ENCODE measurements at regions not wholly inside any gene's neighbourhood (a gene's known extent, or its start where the extent isn't known, plus 50 kb on each side); places are given as distances from the start of the nearest gene placed in this dataset.

GRCh38 chr18:78640246-78640995, 339.2 kb upstream of the SALL3 start:
- Histone ChIP-seq H3K27ac (ENCODE audit: extremely low read length, insufficient read depth, low read length) (no peak overlapping the region), H3K9me3 (ENCODE audit: low read length) (no peaks in the 10 kb centered on the region), H3K9ac (ENCODE audit: insufficient read depth, low read depth, low read length) (no peak overlapping the region), H3K4me2 (ENCODE audit: low read depth, low read length) (no peak overlapping the region), H4K20me1 (ENCODE audit: insufficient read depth, low read length) (no peaks in the 10 kb centered on the region), H2AFZ (ENCODE audit: low read length) (no peak overlapping the region), H3K36me3 (replicated peaks in 1 of 2; ENCODE audit: control insufficient read depth in 1 of 2, insufficient read depth in 2 of 2, low read length in 2 of 2) (no peaks in the 10 kb centered on the region), H3K4me3 (replicated peaks in 1 of 3; ENCODE audit: insufficient read depth in 1 of 3, low read depth in 2 of 3, low read length in 3 of 3) (no peak overlapping the region), H3K4me1 (ENCODE audit: insufficient read depth, low read length) (no peaks in the 10 kb centered on the region), H3K79me2 (ENCODE audit: insufficient read depth, low read length) (no peaks in the 10 kb centered on the region), H3K27me3 (ENCODE audit: control insufficient read depth in 1 of 2, insufficient read depth in 2 of 2, low read length in 2 of 2) (peaks cover 0 to 18% of the 10 kb centered on the region in 2 experiments; a peak in 2 of 5 replicates)
- no TSS peak for BruUV-seq (replicated peaks)
- WGBS (ENCODE audit: low lambda C conversion rate), result under 1% methylated on average over 5 of the region's 8 CpGs
- FAIRE-seq (no peak), ATAC-seq (no peak), DNase-seq (ENCODE audit: low spot score) (no peak)
- ChIA-PET POLR2A (no interaction called here), CTCF (ENCODE audit: low intra/inter-chr PET ratio, low total read pairs) (no interaction called here)
- intact Hi-C loops (cut with micrococcal nuclease; ENCODE audit: unreplicated experiment), result no loop called here
- in situ Hi-C loops (cut with HindIII; ENCODE audit: extremely low pct_ligation_motif_present, low pct_unique_long_range_greater_than_20kb), result no loop called here
- no peak for TF ChIP-seq SMAD9 (CRISPR knock-in tag; IDR thresholded peaks at IDR 0.05)
- TF ChIP-seq, protein P1, sequence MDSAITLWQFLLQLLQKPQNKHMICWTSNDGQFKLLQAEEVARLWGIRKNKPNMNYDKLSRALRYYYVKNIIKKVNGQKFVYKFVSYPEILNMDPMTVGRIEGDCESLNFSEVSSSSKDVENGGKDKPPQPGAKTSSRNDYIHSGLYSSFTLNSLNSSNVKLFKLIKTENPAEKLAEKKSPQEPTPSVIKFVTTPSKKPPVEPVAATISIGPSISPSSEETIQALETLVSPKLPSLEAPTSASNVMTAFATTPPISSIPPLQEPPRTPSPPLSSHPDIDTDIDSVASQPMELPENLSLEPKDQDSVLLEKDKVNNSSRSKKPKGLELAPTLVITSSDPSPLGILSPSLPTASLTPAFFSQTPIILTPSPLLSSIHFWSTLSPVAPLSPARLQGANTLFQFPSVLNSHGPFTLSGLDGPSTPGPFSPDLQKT (CRISPR knock-in tag; IDR thresholded peaks at IDR 0.05; ENCODE audit: borderline replicate concordance), result no peak
- no peak for TF ChIP-seq ZBTB7B (CRISPR knock-in tag; IDR thresholded peaks at IDR 0.05)
- TF ChIP-seq NR3C1 (CRISPR knock-in tag; IDR thresholded peaks at IDR 0.05), result no peak
- TF ChIP-seq ZFX (CRISPR knock-in tag; IDR thresholded peaks at IDR 0.05; ENCODE audit: low read depth), result no peak
- no peak for TF ChIP-seq ZNF264 (CRISPR knock-in tag; IDR thresholded peaks at IDR 0.05)
- TF ChIP-seq PRDM15 (CRISPR knock-in tag; IDR thresholded peaks at IDR 0.05), result no peak

Data from HepG2 (cell line).